ENCODE measurements at regions not wholly inside any gene's neighbourhood (a gene's known extent, or its start where the extent isn't known, plus 50 kb on each side); places are given as distances from the start of the nearest gene placed in this dataset.

DNA sequence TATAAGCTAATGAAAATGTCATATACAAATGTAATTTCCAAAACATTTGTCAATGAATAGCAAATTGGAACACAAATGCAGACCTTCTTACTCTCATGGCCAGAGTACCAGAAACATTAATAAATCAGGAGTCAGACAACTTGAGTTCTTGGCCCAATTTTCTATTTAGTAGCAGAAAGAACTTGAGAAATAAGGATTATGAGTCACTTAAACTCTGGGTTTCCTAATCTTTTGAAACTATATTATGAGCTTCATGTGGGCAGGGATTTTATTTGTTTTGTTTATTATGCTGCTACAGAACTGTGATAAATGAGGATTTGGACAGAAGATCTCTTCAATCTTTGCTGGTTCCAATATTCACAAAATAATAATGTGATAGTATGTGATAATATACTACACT lies 686.7 kb downstream of the NR4A2 start:
- TF ChIP-seq, protein P1, sequence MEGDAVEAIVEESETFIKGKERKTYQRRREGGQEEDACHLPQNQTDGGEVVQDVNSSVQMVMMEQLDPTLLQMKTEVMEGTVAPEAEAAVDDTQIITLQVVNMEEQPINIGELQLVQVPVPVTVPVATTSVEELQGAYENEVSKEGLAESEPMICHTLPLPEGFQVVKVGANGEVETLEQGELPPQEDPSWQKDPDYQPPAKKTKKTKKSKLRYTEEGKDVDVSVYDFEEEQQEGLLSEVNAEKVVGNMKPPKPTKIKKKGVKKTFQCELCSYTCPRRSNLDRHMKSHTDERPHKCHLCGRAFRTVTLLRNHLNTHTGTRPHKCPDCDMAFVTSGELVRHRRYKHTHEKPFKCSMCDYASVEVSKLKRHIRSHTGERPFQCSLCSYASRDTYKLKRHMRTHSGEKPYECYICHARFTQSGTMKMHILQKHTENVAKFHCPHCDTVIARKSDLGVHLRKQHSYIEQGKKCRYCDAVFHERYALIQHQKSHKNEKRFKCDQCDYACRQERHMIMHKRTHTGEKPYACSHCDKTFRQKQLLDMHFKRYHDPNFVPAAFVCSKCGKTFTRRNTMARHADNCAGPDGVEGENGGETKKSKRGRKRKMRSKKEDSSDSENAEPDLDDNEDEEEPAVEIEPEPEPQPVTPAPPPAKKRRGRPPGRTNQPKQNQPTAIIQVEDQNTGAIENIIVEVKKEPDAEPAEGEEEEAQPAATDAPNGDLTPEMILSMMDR (IDR thresholded peaks at IDR 0.05; ENCODE audit: control insufficient read depth, extremely low read depth, insufficient read depth) = no peak
- DNase-seq (ENCODE audit: low read depth) = no peak
- no peak overlapping the region for H3K4me3 ChIP-seq (ENCODE audit: low read depth, low read length)

DNA sequence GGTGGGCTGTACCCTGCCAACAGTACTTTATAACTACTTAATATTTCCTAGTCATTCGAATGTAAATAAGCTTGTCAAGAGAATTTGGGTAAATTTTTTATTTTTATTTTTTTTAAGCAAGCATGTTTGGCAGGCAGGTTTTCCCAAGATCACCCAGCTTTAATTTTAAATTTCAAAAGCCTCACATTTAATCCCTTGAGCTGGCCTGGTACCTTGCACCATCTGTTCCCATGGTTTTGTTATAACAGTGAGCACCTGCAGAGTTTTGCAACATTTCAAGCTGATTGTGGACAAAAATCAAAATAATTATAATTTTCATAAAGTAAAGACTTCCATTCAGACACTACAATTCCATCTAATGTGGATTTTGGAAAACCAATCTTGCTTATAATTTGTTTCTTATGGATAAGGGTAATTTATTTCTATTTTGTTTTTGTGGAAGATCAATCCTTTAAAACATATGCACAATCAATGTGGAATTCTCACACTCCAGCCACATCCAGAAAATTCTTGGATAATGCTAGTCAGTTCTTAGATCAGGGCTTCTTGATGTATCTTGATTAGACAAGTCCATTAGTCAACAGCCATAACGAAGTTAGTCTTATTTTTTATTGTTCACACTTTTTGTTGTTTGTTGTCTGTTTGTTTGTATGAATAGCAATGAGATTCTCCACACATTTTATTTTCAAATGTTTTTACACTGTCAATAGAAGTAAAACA lies 689.3 kb downstream of the NR4A2 start:
- no peak for DNase-seq (ENCODE audit: low read depth)
- no peak overlapping the region for H3K4me3 ChIP-seq (ENCODE audit: low read depth, low read length)
- TF ChIP-seq, protein P1 (IDR thresholded peaks at IDR 0.05; ENCODE audit: control insufficient read depth, extremely low read depth, insufficient read depth) = no peak

DNA sequence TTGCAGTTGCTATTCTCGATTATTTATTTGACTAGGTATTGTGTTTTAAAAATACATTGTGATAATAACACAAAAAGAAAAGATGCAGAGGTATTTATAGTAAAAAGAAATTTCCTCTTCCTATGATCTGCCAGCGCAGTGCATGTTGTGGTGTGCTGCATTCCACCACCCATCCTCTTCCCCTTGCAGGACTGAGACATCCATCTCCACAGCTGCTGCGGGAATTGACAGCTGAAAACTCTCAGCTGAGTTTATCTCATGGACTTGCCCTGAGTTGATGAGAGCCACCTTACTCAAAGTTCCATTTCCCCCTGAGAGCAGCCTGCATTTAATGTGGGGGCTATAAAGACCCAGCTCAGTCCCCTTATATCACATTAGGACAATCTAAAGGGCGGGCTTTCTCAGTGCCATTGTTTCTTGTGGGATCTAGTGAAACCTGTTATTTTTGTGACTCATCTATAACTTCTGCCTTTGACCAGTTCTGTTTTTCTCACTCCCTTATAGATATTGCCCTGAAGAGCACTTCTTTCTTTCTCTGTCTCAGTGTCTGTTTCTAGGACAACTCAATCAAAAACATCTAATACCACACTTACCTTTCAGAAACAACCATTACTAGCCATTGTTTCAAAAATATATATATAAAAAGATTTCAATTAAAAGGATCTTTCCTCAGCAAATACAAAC lies 698.5 kb downstream of the NR4A2 start:
- no peak for DNase-seq (ENCODE audit: low read depth)
- no peak overlapping the region for H3K4me3 ChIP-seq (ENCODE audit: low read depth, low read length)
- TF ChIP-seq, protein P1 (IDR thresholded peaks at IDR 0.05; ENCODE audit: control insufficient read depth, extremely low read depth, insufficient read depth) = no peak

DNA sequence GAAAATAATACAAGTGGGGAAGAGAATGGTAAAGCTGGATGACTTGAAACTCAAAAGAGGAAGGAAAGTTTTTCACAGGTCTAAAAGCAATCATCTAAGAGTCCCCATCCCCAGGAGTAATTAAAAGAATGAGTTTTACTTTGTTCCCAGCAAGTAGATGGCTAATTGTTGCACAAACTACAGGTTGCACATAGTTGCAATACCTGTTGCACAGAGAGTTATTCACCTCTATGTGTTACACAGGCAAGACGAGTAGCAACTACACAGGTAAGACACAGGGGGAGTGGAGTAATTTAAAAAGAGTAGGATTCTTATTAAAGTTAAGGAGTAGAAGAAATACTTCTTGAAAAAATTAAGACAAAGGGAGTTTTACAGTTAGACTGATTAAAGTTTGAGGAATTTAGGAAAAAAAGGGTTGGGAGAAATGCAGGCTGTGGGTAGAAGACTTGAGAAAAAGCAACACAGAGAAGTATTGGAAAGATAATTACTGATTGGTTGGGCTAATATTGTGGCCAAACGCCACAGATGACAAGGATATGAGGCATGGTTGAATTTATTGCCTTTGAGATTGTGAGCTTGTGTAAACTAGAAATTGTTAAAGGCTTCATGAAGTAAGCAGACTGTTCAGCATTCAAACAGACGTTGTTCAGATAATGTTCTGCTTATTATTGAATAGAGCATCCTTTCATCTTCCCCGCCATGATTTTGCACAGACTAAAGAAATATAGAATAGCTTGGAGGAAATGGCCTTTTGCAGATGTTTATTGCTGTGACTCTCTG lies 699.3 kb downstream of the NR4A2 start:
- no peak for DNase-seq (ENCODE audit: low read depth)
- TF ChIP-seq, protein P1 (IDR thresholded peaks at IDR 0.05; ENCODE audit: control insufficient read depth, extremely low read depth, insufficient read depth) = no peak
- no peak overlapping the region for H3K4me3 ChIP-seq (ENCODE audit: low read depth, low read length)

DNA sequence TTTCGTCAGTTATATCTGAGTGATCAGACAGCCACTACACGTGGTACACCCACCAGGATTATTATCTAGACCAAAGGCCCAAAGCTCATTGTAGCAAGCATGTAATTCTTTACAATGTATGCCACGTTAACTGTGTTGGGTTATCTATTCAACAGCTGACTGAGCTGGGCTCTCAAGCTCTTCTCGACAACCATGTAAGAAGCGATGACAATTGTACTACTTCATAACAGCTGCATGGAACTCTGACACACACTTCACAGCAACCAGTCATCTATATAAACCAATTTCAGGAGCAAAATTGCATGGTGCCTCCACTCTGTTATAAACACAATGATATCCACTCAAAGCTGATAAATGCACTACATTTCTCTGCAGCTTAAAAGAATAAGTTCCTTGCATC lies 701.8 kb downstream of the NR4A2 start:
- TF ChIP-seq, protein P1 (IDR thresholded peaks at IDR 0.05; ENCODE audit: control insufficient read depth, extremely low read depth, insufficient read depth) = no peak

DNA sequence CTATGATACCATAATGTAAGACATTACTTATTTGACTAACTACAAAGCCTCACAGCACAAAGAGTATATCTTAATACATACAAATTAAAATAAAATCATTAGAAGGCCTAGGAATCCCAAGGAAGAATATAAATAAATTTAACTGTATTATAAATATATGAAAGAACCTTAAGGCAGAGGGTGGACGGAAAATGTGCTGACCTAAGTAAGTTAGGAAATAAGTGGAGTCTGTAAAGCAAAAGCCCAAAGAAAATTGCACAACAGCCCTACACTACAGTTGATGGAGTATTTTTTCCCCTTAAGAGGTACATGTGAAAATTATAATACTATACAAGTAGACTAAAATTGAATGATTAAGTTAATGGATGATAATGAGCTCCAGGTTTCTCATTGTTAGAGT lies 710.1 kb downstream of the NR4A2 start:
- no peak overlapping the region for H3K4me3 ChIP-seq (ENCODE audit: low read depth, low read length)
- no peak for DNase-seq (ENCODE audit: low read depth)
- TF ChIP-seq, protein P1 (IDR thresholded peaks at IDR 0.05; ENCODE audit: control insufficient read depth, extremely low read depth, insufficient read depth) = no peak

More for the DNA sequence above, 701.8 kb downstream of the NR4A2 start:
- DNase-seq (ENCODE audit: low read depth) = no peak
- no peak overlapping the region for H3K4me3 ChIP-seq (ENCODE audit: low read depth, low read length)

All from LNCaP clone FGC (cell line).